WERI-Rb-1 (cell line): ENCODE measurements at regions not wholly inside any gene's neighbourhood (a gene's known extent, or its start where the extent isn't known, plus 50 kb on each side); places are given as distances from the start of the nearest gene placed in this dataset.

Experiments
- DNase-seq: peaks from one replicate; pipeline ENCODE4 v3.0.0-alpha.2; 2020
- H3K27ac ChIP-seq: fragments of 250-450 bp; sonication (Bioruptor Pico); 2 replicates; pipeline ENCODE4 v1.5.1; 2020; ENCODE audit warnings: mild to moderate bottlenecking, moderate library complexity
- H3K27me3 ChIP-seq: fragments of 250-450 bp; sonication (Bioruptor Pico); 2 replicates; pipeline ENCODE4 v1.5.1; 2021; ENCODE audit warnings: mild to moderate bottlenecking, low read depth, moderate library complexity; ENCODE audit not compliant: insufficient read depth, severe bottlenecking
- H3K36me3 ChIP-seq: fragments of 250-450 bp; sonication (Bioruptor Pico); 2 replicates; pipeline ENCODE4 v1.5.1; 2020; ENCODE audit warnings: mild to moderate bottlenecking, moderate library complexity
- H3K4me3 ChIP-seq: 2 replicates; pipeline ENCODE4 v1.5.1; 2011; ENCODE audit warnings: low read depth, mild to moderate bottlenecking, control low read depth, low read length
- H3K9me3 ChIP-seq: fragments of 250-450 bp; sonication (Bioruptor Pico); 2 replicates; pipeline ENCODE4 v1.5.1; 2021; ENCODE audit warnings: mild to moderate bottlenecking, moderate library complexity; ENCODE audit not compliant: severe bottlenecking
- TF ChIP-seq, protein P1 (sequence below): IDR thresholded peaks from 2 replicates; pipeline ENCODE4 v1.5.1; 2011; ENCODE audit warnings: low read depth, mild to moderate bottlenecking, control low read depth, inconsistent platforms, low read length

DNA sequence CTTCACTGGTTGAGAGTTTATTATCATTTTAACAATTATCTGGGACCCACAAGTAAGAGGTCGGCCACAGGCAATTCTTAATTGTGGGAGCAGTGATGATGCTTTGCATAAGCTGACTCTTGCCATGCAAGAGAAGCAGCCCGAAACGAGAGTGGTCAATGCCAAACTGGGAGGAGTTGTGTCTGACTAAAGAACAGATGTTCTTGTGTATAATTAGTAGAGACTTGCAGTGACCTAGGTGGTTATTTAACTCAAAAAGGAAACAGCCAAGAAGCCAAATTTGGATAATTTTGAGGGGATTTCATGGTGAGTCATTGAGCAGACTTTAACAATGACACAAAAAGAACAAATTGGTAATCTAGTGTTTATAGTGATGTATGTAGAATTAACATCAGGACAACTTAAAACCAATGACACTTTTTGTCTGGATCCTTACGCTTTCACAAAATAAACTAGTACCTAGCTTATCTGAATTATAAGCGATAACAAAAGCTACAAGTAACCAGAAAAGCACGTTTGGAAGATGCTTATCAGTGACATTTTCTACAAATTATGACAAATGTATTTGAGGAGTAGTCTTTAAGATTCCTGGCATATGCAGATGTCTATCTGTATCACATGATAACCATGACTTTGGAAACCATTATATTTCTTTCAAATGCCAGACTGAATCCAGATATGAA, 184.7 kb upstream of the DLGAP1 start:
- Histone ChIP-seq H3K36me3 (no peaks in the 10 kb centered on the region), H3K4me3 (no peak overlapping the region), H3K9me3 (no peaks in the 10 kb centered on the region), H3K27ac (no peak overlapping the region), H3K27me3 (peaks cover 27% of the 10 kb centered on the region)
- no peak for DNase-seq
- TF ChIP-seq, protein P1, sequence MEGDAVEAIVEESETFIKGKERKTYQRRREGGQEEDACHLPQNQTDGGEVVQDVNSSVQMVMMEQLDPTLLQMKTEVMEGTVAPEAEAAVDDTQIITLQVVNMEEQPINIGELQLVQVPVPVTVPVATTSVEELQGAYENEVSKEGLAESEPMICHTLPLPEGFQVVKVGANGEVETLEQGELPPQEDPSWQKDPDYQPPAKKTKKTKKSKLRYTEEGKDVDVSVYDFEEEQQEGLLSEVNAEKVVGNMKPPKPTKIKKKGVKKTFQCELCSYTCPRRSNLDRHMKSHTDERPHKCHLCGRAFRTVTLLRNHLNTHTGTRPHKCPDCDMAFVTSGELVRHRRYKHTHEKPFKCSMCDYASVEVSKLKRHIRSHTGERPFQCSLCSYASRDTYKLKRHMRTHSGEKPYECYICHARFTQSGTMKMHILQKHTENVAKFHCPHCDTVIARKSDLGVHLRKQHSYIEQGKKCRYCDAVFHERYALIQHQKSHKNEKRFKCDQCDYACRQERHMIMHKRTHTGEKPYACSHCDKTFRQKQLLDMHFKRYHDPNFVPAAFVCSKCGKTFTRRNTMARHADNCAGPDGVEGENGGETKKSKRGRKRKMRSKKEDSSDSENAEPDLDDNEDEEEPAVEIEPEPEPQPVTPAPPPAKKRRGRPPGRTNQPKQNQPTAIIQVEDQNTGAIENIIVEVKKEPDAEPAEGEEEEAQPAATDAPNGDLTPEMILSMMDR = no peak

DNA sequence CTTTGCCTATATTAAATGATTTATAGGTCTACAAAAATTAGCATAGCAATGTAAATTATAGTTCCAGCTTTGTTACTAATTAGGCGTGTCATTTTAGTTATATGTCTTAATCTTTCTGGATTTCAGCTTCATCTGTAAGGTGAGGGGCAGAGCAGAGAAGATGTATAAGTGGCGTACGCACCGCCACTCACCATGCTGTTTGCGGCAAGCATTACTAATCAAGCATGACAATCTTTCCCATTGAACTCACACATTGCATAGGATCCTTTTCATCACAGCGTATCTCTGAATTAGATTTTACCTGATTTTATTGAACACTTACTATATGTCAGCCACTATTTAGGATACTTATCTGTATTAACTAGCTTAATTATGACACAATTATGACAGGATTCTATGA, 183.6 kb upstream of the DLGAP1 start:
- Histone ChIP-seq H3K27me3 (peaks cover 33% of the 10 kb centered on the region), H3K27ac (no peak overlapping the region)
- DNase-seq = no peak

DNA sequence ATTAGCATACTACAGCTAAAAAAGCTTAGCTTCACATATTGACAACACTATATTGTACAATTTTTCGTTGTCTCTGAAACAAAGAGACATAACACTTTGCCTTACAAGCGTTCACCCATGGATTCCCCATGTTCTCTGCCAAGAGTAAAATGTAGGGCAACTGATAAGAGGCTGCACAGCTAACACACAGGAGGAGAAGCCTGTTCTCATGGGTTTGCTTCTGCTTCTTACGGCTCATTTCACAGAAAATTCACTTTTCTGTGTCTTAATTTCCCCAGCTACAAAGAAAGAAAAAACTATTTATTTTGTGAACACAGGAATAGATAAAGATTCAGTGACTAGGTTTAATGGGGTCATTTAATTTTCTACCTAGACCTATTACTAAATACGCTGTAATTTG, 182.8 kb upstream of the DLGAP1 start:
- TF ChIP-seq, protein P1 = no peak
- no peaks in the 10 kb centered on the region for H3K9me3 ChIP-seq
- H3K27me3 ChIP-seq = peaks cover 41% of the 10 kb centered on the region
- no peaks in the 10 kb centered on the region for H3K36me3 ChIP-seq
- no peak overlapping the region for H3K4me3 ChIP-seq
- no peak for DNase-seq
- no peak overlapping the region for H3K27ac ChIP-seq

More for the DNA sequence above, 183.6 kb upstream of the DLGAP1 start:
- Histone ChIP-seq H3K36me3 (no peaks in the 10 kb centered on the region), H3K9me3 (no peaks in the 10 kb centered on the region), H3K4me3 (no peak overlapping the region)
- TF ChIP-seq, protein P1 = no peak

GRCh38 chr18:4636967-4637366, 181.9 kb upstream of the DLGAP1 start:
- H3K4me3 ChIP-seq = no peak overlapping the region
- H3K27ac ChIP-seq = no peak overlapping the region
- H3K27me3 ChIP-seq = peaks cover 42% of the 10 kb centered on the region
- DNase-seq = no peak
- no peaks in the 10 kb centered on the region for H3K9me3 ChIP-seq
- TF ChIP-seq, protein P1 = no peak
- H3K36me3 ChIP-seq = no peaks in the 10 kb centered on the region

DNA sequence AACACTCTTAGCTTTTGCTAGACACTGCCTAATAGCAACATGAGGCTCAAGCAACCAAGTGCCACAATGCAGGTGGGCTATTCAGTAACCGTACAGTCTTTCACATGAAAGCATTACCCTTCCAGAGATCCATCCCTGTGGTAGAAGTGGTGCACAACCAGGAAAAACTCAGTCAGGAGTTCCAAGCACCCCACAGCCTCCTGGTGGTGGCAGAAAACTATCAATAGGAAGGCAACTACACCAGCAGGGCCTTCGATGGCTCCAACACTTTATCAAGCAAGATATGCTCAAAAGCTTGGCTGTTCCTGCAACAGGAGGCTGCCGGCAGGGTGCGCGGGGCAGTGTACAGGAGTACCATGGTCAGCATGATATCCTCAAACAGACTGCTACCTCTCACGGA, 176.1 kb upstream of the DLGAP1 start:
- no peak overlapping the region for H3K4me3 ChIP-seq
- DNase-seq = no peak
- TF ChIP-seq, protein P1 = no peak
- H3K36me3 ChIP-seq = no peaks in the 10 kb centered on the region
- peaks cover 54% of the 10 kb centered on the region for H3K27me3 ChIP-seq
- H3K9me3 ChIP-seq = no peaks in the 10 kb centered on the region
- no peak overlapping the region for H3K27ac ChIP-seq

DNA sequence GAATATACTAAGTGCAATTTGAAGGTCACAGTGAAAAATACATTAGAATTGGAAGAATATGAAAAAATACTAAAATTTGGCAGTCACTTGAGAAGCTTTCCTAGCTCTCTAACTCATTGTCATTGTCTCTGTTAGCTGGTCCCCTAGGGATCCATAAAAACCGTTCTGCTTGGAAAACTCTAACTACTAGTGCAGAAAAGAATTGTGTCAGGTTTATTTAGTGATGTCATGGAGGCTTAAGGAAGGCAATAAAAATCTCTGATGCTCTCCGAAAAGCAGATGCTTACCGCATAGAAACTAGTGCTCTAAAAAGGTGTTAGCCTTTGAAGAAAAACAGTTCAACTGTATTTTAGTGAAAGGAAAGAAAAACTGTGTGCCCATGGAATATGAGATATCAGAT, 150.1 kb upstream of the DLGAP1 start:
- no peaks in the 10 kb centered on the region for H3K9me3 ChIP-seq
- no peak overlapping the region for H3K4me3 ChIP-seq
- H3K36me3 ChIP-seq = no peaks in the 10 kb centered on the region
- H3K27ac ChIP-seq = no peak overlapping the region
- peaks cover 61% of the 10 kb centered on the region for H3K27me3 ChIP-seq
- TF ChIP-seq, protein P1 = no peak
- DNase-seq = no peak
